OCI-LY7 (cell line): ENCODE measurements at regions not wholly inside any gene's neighbourhood (a gene's known extent, or its start where the extent isn't known, plus 50 kb on each side); places are given as distances from the start of the nearest gene placed in this dataset.

ENCODE experiments used
- EZH2phosphoT487 ChIP-seq: fragments of 200-600 bp; sonication (generic); IDR thresholded peaks from 2 replicates; pipeline ENCODE4 v1.6.1; 2018; ENCODE audit warnings: low read depth, borderline replicate concordance, mild to moderate bottlenecking, mixed run types, antibody characterized with exemption, low read length, moderate library complexity, mixed read lengths
- TF ChIP-seq, protein P1 (sequence below): fragments of 200-600 bp; sonication (generic); conservative IDR thresholded peaks from 2 replicates; pipeline ENCODE4 v1.5.1; 2014; ENCODE audit warnings: mild to moderate bottlenecking, antibody characterized with exemption, low read length, moderate library complexity, mixed read lengths

DNA sequence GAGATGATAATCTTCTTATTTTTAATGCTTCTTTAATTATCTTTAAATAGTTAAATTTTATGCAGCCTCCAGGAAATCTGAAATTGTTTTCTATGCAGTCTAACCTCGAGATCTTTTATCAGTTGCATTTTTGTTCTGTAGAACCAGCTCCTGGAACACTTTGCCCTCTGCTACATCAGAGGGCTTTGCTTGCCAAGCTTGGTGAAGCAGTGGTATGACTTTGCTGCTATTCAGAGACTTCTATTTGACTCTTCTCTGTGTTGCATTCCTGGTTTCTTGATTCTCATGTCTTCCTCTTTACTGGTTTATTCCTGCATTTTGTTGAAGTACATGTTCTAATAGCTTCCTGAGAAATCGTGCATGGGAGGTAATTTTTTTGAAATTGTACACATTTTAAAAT is 163.7 kb upstream of the TMEM229A start:
- TF ChIP-seq, protein P1, sequence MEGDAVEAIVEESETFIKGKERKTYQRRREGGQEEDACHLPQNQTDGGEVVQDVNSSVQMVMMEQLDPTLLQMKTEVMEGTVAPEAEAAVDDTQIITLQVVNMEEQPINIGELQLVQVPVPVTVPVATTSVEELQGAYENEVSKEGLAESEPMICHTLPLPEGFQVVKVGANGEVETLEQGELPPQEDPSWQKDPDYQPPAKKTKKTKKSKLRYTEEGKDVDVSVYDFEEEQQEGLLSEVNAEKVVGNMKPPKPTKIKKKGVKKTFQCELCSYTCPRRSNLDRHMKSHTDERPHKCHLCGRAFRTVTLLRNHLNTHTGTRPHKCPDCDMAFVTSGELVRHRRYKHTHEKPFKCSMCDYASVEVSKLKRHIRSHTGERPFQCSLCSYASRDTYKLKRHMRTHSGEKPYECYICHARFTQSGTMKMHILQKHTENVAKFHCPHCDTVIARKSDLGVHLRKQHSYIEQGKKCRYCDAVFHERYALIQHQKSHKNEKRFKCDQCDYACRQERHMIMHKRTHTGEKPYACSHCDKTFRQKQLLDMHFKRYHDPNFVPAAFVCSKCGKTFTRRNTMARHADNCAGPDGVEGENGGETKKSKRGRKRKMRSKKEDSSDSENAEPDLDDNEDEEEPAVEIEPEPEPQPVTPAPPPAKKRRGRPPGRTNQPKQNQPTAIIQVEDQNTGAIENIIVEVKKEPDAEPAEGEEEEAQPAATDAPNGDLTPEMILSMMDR = no peak
- no peak for TF ChIP-seq EZH2phosphoT487
